K562 (cell line): ENCODE measurements at regions not wholly inside any gene's neighbourhood (a gene's known extent, or its start where the extent isn't known, plus 50 kb on each side); places are given as distances from the start of the nearest gene placed in this dataset.

ENCODE experiments used
- ATAC-seq: fragments of 200-7000 bp; cut with Tn5 transposase; 3 replicates; pipeline ENCODE4 v1.9.1; 2020; ENCODE audit warnings: moderate library complexity
- BruUV-seq: library from RNA; stranded (reverse); fragments of 400-500 nt; replicated peaks from 2 replicates; lab custom pipeline; 2021; lab: Mats Ljungman, UMichigan
- CTCF ChIA-PET: fragments of 300-600 bp; formaldehyde crosslinking; extraction: SDS; loops from one replicate; lab custom pipeline; 2021; ENCODE audit warnings: low intra/inter-chr PET ratio; lab: Yijun Ruan, JAX
- POLR2A ChIA-PET: fragments of 300-600, 350-650 bp; sonication (Branson Sonifier 250); formaldehyde crosslinking; extraction: SDS; loops from one replicate; lab custom pipeline; 2021; ENCODE audit warnings: antibody characterized with exemption, inconsistent platforms; lab: Yijun Ruan, JAX
- DNase-seq, 4 experiments: peaks; one replicate each; pipeline versions ENCODE4 v3.0.0 to v3.0.0-alpha.2; 2011 to 2018; ENCODE audit warnings: low spot score in 3 of 4, mixed read lengths in 3 of 4; ENCODE audit errors: extremely low read depth in 1 of 4
- FAIRE-seq: peaks from 2 replicates; lab custom pipeline; 2011; peaks lifted over from hg19 to GRCh38; lab: Jason Lieb, UNC
- H2AFZ ChIP-seq: 2 replicates; pipeline ENCODE4 v1.6.0; 2011; ENCODE audit warnings: low read depth, low read length, control low read depth, inconsistent platforms
- H3K27ac ChIP-seq: fragments of 200-600 bp; 3 replicates; pipeline ENCODE4 v1.8.0; 2011; ENCODE audit warnings: low read depth, mild to moderate bottlenecking, control low read depth, inconsistent platforms, low read length, moderate library complexity, mixed read lengths; ENCODE audit errors: extremely low read depth
- H3K27me3 ChIP-seq, 2 experiments: fragments of 300-600 bp in 1 of 2; 2 replicates in 1 of 2; 3 replicates in 1 of 2; pipeline versions ENCODE4 v1.6.0 to v1.8.0; 2011; ENCODE audit warnings: inconsistent platforms in 2 of 2, low read length in 2 of 2, mild to moderate bottlenecking in 1 of 2, mixed read lengths in 1 of 2, moderate library complexity in 1 of 2; ENCODE audit not compliant: control insufficient read depth in 2 of 2, insufficient read depth in 2 of 2
- H3K36me3 ChIP-seq: fragments of 300-600 bp; 3 replicates; pipeline ENCODE4 v1.8.0; 2011; ENCODE audit warnings: mild to moderate bottlenecking, low read length, inconsistent platforms; ENCODE audit not compliant: control insufficient read depth, insufficient read depth
- H3K4me1 ChIP-seq, 2 experiments: fragments of 200-600 bp in 1 of 2; replicated peaks in 1 of 2; 2 replicates in 1 of 2; 3 replicates in 1 of 2; pipeline versions ENCODE4 v1.5.1 to v1.8.0; 2011; ENCODE audit warnings: inconsistent platforms in 2 of 2, low read length in 2 of 2, mild to moderate bottlenecking in 1 of 2, mixed read lengths in 1 of 2, moderate library complexity in 1 of 2; ENCODE audit not compliant: control insufficient read depth in 2 of 2, insufficient read depth in 2 of 2
- H3K4me2 ChIP-seq: 2 replicates; pipeline ENCODE4 v1.6.1; 2011; ENCODE audit warnings: low read length, control low read depth, inconsistent platforms, mixed read lengths; ENCODE audit not compliant: insufficient read depth
- H3K4me3 ChIP-seq: fragments of 200-600 bp; sonication (generic), shearing (Covaris generic); 2 replicates; pipeline ENCODE4 v1.5.1; 2016; ENCODE audit warnings: control low read depth, inconsistent platforms
- H3K79me2 ChIP-seq: fragments of 200-600 bp; 3 replicates; pipeline ENCODE4 v1.8.0; 2011; ENCODE audit warnings: low read length, inconsistent platforms; ENCODE audit not compliant: control insufficient read depth, insufficient read depth
- H3K9ac ChIP-seq, 2 experiments: 2 replicates each; pipeline versions ENCODE4 v1.6.0 to v1.6.1; 2011; ENCODE audit warnings: low read depth in 2 of 2, low read length in 2 of 2, control low read depth in 1 of 2, inconsistent platforms in 1 of 2, mild to moderate bottlenecking in 1 of 2, mixed read lengths in 1 of 2; ENCODE audit not compliant: insufficient read depth in 1 of 2
- H3K9me1 ChIP-seq: one replicate; pipeline ENCODE4 v1.6.0; 2011; ENCODE audit warnings: inconsistent platforms, mild to moderate bottlenecking, low read length, moderate library complexity; ENCODE audit not compliant: control insufficient read depth, insufficient read depth
- H3K9me3 ChIP-seq: replicated peaks from 2 replicates; pipeline ENCODE4 v1.5.1; 2011; ENCODE audit warnings: low read depth, low read length, inconsistent platforms; ENCODE audit not compliant: control insufficient read depth, insufficient read depth
- H4K20me1 ChIP-seq: replicated peaks from 2 replicates; pipeline ENCODE4 v1.6.1; 2011; ENCODE audit warnings: low read length, inconsistent platforms, mixed read lengths; ENCODE audit not compliant: control insufficient read depth, insufficient read depth
- EHMT2 ChIP-seq: fragments of 450-650 bp; IDR thresholded peaks from 2 replicates; pipeline ENCODE4 v1.6.1; 2018; ENCODE audit warnings: antibody characterized with exemption
- JUNB ChIP-seq: fragments of 450-650 bp; formaldehyde crosslinking; conservative IDR thresholded peaks from 2 replicates; pipeline ENCODE4 v1.4.0; 2020; ENCODE audit warnings: mild to moderate bottlenecking
- MBD2 ChIP-seq: sonication (generic); IDR thresholded peaks from 2 replicates; pipeline ENCODE4 v1.6.1; 2016; ENCODE audit warnings: low read depth, borderline replicate concordance
- MCM5 ChIP-seq: fragments of 450-650 bp; IDR thresholded peaks from 2 replicates; pipeline ENCODE4 v1.6.1; 2016; ENCODE audit warnings: low read depth
- NEUROD1 ChIP-seq: fragments of 150-350 bp; IDR thresholded peaks from 2 replicates; pipeline ENCODE4 v1.6.1; 2014; ENCODE audit warnings: borderline replicate concordance, low read length, low read depth; ENCODE audit not compliant: partially characterized antibody
- SMARCE1 ChIP-seq: fragments of 450-650 bp; IDR thresholded peaks from 2 replicates; pipeline ENCODE4 v1.7.1; 2016; ENCODE audit warnings: mild to moderate bottlenecking
- ZNF121 ChIP-seq: sonication (generic); formaldehyde crosslinking; conservative IDR thresholded peaks from 2 replicates; pipeline ENCODE4 v1.8.0; 2022; ENCODE audit warnings: missing genetic modification reagents
- ZNF586 ChIP-seq: fragments of 450-650 bp; formaldehyde crosslinking; conservative IDR thresholded peaks from 2 replicates; pipeline ENCODE4 v1.4.0; 2020; ENCODE audit warnings: mild to moderate bottlenecking, moderate library complexity
- WGBS: fragments of 100-300 bp; shearing (Covaris generic); methylation state at CpG from one replicate; pipeline ENCODE4 v1.1.6; 2016; ENCODE audit warnings: low coverage, mixed read lengths; ENCODE audit not compliant: insufficient coverage; ENCODE audit errors: missing lambda C conversion rate; 5-methylcytosine and 5-hydroxymethylcytosine counted together
- in situ Hi-C: fragments of 300-500 bp; cut with MboI; formaldehyde crosslinking; loops from 4 replicates; pipeline ENCODE4 v1.15.0; 2018; ENCODE audit warnings: inconsistent platforms, mixed read lengths
- intact Hi-C: fragments of 100-400 bp; cut with micrococcal nuclease; formaldehyde crosslinking; loops from 2 replicates; pipeline ENCODE4 v1.14.2; 2022
- TF ChIP-seq, protein P1 (sequence below): sonication (generic); formaldehyde crosslinking; IDR thresholded peaks from 2 replicates; pipeline ENCODE4 v1.8.0; 2022; ENCODE audit warnings: mild to moderate bottlenecking, missing genetic modification reagents

DNA sequence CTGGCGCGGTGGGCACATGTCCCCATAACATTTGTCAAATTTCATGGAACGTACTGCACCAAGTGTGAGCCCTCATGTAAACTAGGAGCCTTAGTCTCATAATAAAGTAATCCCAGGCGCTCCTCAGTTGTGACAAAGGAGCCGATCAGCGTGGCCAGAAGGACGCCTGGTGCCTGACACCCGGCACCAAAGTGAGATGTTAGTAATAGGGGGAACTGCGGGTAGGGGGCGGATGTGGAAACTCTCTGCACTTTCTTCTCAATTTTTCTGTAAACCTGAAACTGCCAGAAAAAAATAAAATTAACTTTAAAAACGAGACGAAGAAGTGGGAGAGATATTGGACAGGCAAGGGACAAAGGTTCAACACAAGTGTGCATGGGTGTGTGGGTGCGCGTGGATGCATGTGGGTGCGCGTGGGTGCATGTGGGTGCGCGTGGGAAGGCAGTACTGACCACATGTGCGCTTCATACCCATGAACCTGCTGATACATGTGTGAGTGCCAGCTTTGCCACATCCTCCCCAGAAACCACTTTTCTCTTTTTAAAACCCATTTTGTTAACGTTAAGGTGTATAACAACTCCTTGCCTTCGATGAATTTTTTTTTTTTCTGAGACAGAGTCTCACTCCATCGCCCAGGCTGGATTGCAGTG is 55.4 kb upstream of the LINC01488 start:
- Histone ChIP-seq H3K4me1 (peaks cover 3 to 14% of the 10 kb centered on the region in 2 experiments; a peak in 3 of 5 replicates), H3K9ac (no peak overlapping the region), H2AFZ (no peak overlapping the region), H3K9me1 (no peaks in the 10 kb centered on the region), H3K4me3 (no peak overlapping the region), H3K36me3 (no peaks in the 10 kb centered on the region), H3K79me2 (no peaks in the 10 kb centered on the region), H3K27ac (no peak overlapping the region), H3K9me3 (peaks cover 12% of the 10 kb centered on the region)
- intact Hi-C loops = no loop called here
- BruUV-seq = no TSS peak
- no peak for DNase-seq
- 78% methylated on average over 21 of the region's 22 CpGs for WGBS
- TF ChIP-seq JUNB (CRISPR knock-in tag) = no peak
- no peak for TF ChIP-seq MCM5
- TF ChIP-seq, protein P1, sequence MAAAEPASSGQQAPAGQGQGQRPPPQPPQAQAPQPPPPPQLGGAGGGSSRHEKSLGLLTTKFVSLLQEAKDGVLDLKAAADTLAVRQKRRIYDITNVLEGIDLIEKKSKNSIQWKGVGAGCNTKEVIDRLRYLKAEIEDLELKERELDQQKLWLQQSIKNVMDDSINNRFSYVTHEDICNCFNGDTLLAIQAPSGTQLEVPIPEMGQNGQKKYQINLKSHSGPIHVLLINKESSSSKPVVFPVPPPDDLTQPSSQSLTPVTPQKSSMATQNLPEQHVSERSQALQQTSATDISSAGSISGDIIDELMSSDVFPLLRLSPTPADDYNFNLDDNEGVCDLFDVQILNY (CRISPR knock-in tag) = no peak
- TF ChIP-seq ZNF586 (CRISPR knock-in tag) = no peak
- TF ChIP-seq MBD2 = no peak
- no peak for TF ChIP-seq NEUROD1
- no peak for TF ChIP-seq EHMT2
- TF ChIP-seq ZNF121 (CRISPR knock-in tag) = no peak
- no peak for TF ChIP-seq SMARCE1
- TF ChIP-seq, all 486 proteins: peak for 0
- H3K4me2 ChIP-seq = no peak overlapping the region
- ATAC-seq = no peak
- H3K27me3 ChIP-seq = no peaks in the 10 kb centered on the region
- FAIRE-seq = no peak
- in situ Hi-C loops = no loop called here
- CTCF ChIA-PET = no interaction called here
- POLR2A ChIA-PET = interaction anchor here (0.6 kb wide), 2 partner anchors 23 to 24 kb away, joined by 3 read pairs; no protein-coding TSS in a partner anchor
- H4K20me1 ChIP-seq = no peaks in the 10 kb centered on the region
